ENCODE measurements at regions not wholly inside any gene's neighbourhood (a gene's known extent, or its start where the extent isn't known, plus 50 kb on each side); places are given as distances from the start of the nearest gene placed in this dataset.

GRCh38 chr2:16328521-16329190, 337.0 kb downstream of the CYRIA start:
- DNase-seq, result no peak

GRCh38 chr2:16327326-16327725, 338.3 kb downstream of the CYRIA start:
- no peak for DNase-seq

GRCh38 chr2:16326711-16327300, 338.8 kb downstream of the CYRIA start:
- no peak for DNase-seq

- no peak for DNase-seq
These were observed 339.6 kb downstream of the CYRIA start for GRCh38 chr2:16325976-16326510.

- no peak for DNase-seq
These were observed 340.3 kb downstream of the CYRIA start for GRCh38 chr2:16325016-16325975.

GRCh38 chr2:16324544-16324937, 341.1 kb downstream of the CYRIA start:
- DNase-seq, result no peak

- no peak for DNase-seq
These were observed 341.8 kb downstream of the CYRIA start for GRCh38 chr2:16323551-16324543.

- DNase-seq, result no peak
These were observed 342.5 kb downstream of the CYRIA start for GRCh38 chr2:16323126-16323520.

GRCh38 chr2:16322308-16323125, 343.1 kb downstream of the CYRIA start:
- DNase-seq, result no peak

GRCh38 chr2:16321872-16322271, 343.8 kb downstream of the CYRIA start:
- no peak for DNase-seq

- no peak for DNase-seq
These were observed 344.4 kb downstream of the CYRIA start for GRCh38 chr2:16321256-16321655.

- no peak for DNase-seq
These were observed 344.9 kb downstream of the CYRIA start for GRCh38 chr2:16320716-16321115.

GRCh38 chr2:16319551-16320121, 346.0 kb downstream of the CYRIA start:
- DNase-seq, result no peak

GRCh38 chr2:16318474-16319195, 347.0 kb downstream of the CYRIA start:
- DNase-seq, result no peak

- no peak for DNase-seq
These were observed 347.6 kb downstream of the CYRIA start for GRCh38 chr2:16318051-16318450.

GRCh38 chr2:16317211-16317830, 348.3 kb downstream of the CYRIA start:
- no peak for DNase-seq

GRCh38 chr2:16316456-16317210, 349.0 kb downstream of the CYRIA start:
- no peak for DNase-seq

- no peak for DNase-seq
These were observed 349.7 kb downstream of the CYRIA start for GRCh38 chr2:16315908-16316307.

GRCh38 chr2:16315458-16315835, 350.2 kb downstream of the CYRIA start:
- DNase-seq, result no peak
